Progenitor cell of endocrine pancreas (in vitro differentiated cells): ENCODE measurements at regions not wholly inside any gene's neighbourhood (a gene's known extent, or its start where the extent isn't known, plus 50 kb on each side); places are given as distances from the start of the nearest gene placed in this dataset.
"Not testable (repeated sequence)": the region's sequence is repeated elsewhere in the genome, so short reads cannot be mapped to it uniquely, and the experiment has no call there.

Experiments used
- DNase-seq: peaks from one replicate; pipeline ENCODE4 v3.0.0; 2021; ENCODE audit warnings: low spot score; ENCODE audit not compliant: unreplicated experiment
- H3K27ac Mint-ChIP-seq: 2 replicates; pipeline ENCODE4 v1.8.0; 2021; ENCODE audit warnings: mild to moderate bottlenecking, moderate library complexity, mixed read lengths
- H3K27me3 Mint-ChIP-seq: 2 replicates; pipeline ENCODE4 v1.8.0; 2021; ENCODE audit warnings: mixed read lengths
- H3K36me3 Mint-ChIP-seq: 2 replicates; pipeline ENCODE4 v1.8.0; 2022; ENCODE audit warnings: mixed read lengths; ENCODE audit not compliant: insufficient read depth
- H3K4me1 Mint-ChIP-seq: 2 replicates; pipeline ENCODE4 v1.8.0; 2021; ENCODE audit warnings: low read depth, mixed read lengths
- H3K4me3 Mint-ChIP-seq: 2 replicates; pipeline ENCODE4 v1.8.0; 2021; ENCODE audit warnings: low read depth, mild to moderate bottlenecking, moderate library complexity, mixed read lengths
- H3K9me3 Mint-ChIP-seq: 2 replicates; pipeline ENCODE4 v1.8.0; 2021; ENCODE audit warnings: low read depth, mixed read lengths
- CTCF ChIP-seq: fragments of 200-600 bp; sonication (generic); IDR thresholded peaks from one replicate; pipeline ENCODE4 v1.5.0; 2021; ENCODE audit warnings: antibody characterized with exemption, mild to moderate bottlenecking; ENCODE audit not compliant: unreplicated experiment

GRCh38 chr15:17026633-17027032 is 3515.0 kb downstream of the GOLGA6L6 start:
- Mint-ChIP-seq H3K36me3 (peaks cover 6% of the 10 kb centered on the region), H3K9me3 (peaks cover 60% of the 10 kb centered on the region), H3K4me1 (no peaks in the 10 kb centered on the region), H3K27ac (no peak overlapping the region), H3K4me3 (no peak overlapping the region), H3K27me3 (no peaks in the 10 kb centered on the region)
- TF ChIP-seq CTCF = no peak
- DNase-seq = no peak

- not testable (repeated sequence) for H3K27me3 Mint-ChIP-seq, H3K4me1 Mint-ChIP-seq, H3K4me3 Mint-ChIP-seq, DNase-seq, H3K27ac Mint-ChIP-seq, H3K36me3 Mint-ChIP-seq
- H3K9me3 Mint-ChIP-seq = peaks cover 53% of the 10 kb centered on the region
These were observed 3519.6 kb downstream of the GOLGA6L6 start for GRCh38 chr15:17022040-17022439.
